GM19324 (cell line): ENCODE measurements at regions not wholly inside any gene's neighbourhood (a gene's known extent, or its start where the extent isn't known, plus 50 kb on each side); places are given as distances from the start of the nearest gene placed in this dataset.

Experiments used
- ATAC-seq: cut with Tn5 transposase; IDR thresholded peaks from one replicate; pipeline ENCODE4 v1.9.1; 2021; ENCODE audit warnings: mild to moderate bottlenecking, moderate library complexity; ENCODE audit not compliant: unreplicated experiment, low FRiP score

- ATAC-seq: no peak
Measured at GRCh38 chr15:79373113-79373512, 59.0 kb upstream of the MINAR1 start.

GRCh38 chr15:79373728-79374127, 58.4 kb upstream of the MINAR1 start:
- ATAC-seq: no peak

- no peak for ATAC-seq
Measured at GRCh38 chr15:79376383-79376782, 55.8 kb upstream of the MINAR1 start.

- no peak for ATAC-seq
Measured at GRCh38 chr15:79378394-79379109, 53.6 kb upstream of the MINAR1 start.

GRCh38 chr15:79380755-79381497, 51.2 kb upstream of the MINAR1 start:
- ATAC-seq: peak; percentile 54

- ATAC-seq: no peak
Measured at GRCh38 chr15:79381593-79381992, 50.5 kb upstream of the MINAR1 start.
